Neural cell (in vitro differentiated cells): ENCODE measurements at regions not wholly inside any gene's neighbourhood (a gene's known extent, or its start where the extent isn't known, plus 50 kb on each side); places are given as distances from the start of the nearest gene placed in this dataset.

Experiments
- H2AFZ ChIP-seq: fragments of 200-600, 300-800 bp; sonication (generic), shearing (Covaris generic); 2 replicates; pipeline ENCODE4 v1.6.0; 2014; ENCODE audit warnings: low read depth, mild to moderate bottlenecking, antibody characterized with exemption, low read length, moderate library complexity
- H3F3A ChIP-seq: fragments of 200-600 bp; shearing (Covaris generic); 2 replicates; pipeline ENCODE4 v1.6.1; 2016; ENCODE audit warnings: mild to moderate bottlenecking, moderate library complexity, mixed read lengths, antibody characterized with exemption, low read length; ENCODE audit not compliant: insufficient read depth, poor library complexity, severe bottlenecking
- H3K27ac ChIP-seq: fragments of 200-600, 300-800 bp; sonication (generic), shearing (Covaris generic); 2 replicates; pipeline ENCODE4 v1.5.1; 2014; ENCODE audit warnings: mild to moderate bottlenecking, low read length, moderate library complexity
- H3K27me3 ChIP-seq: fragments of 300-800, 200-600 bp; sonication (generic), shearing (Covaris generic); 2 replicates; pipeline ENCODE4 v1.6.0; 2014; ENCODE audit warnings: mild to moderate bottlenecking, low read depth, low read length, moderate library complexity; ENCODE audit not compliant: insufficient read depth
- H3K36me3 ChIP-seq: fragments of 300-800, 200-600 bp; sonication (generic), shearing (Covaris generic); 2 replicates; pipeline ENCODE4 v1.5.1; 2014; ENCODE audit warnings: mild to moderate bottlenecking, antibody characterized with exemption, low read length, moderate library complexity; ENCODE audit not compliant: insufficient read depth
- H3K4me2 ChIP-seq: fragments of 300-800, 200-600 bp; sonication (generic), shearing (Covaris generic); 2 replicates; pipeline ENCODE4 v1.6.0; 2014; ENCODE audit warnings: mild to moderate bottlenecking, low read length
- H3K4me3 ChIP-seq: fragments of 300-800, 200-600 bp; sonication (generic), shearing (Covaris generic); 2 replicates; pipeline ENCODE4 v1.5.1; 2014; ENCODE audit warnings: mild to moderate bottlenecking, low read length, moderate library complexity
- H3K79me2 ChIP-seq: fragments of 200-600 bp; shearing (Covaris generic); replicated peaks from 2 replicates; pipeline ENCODE4 v1.6.0; 2014; ENCODE audit warnings: mild to moderate bottlenecking, low read length, moderate library complexity; ENCODE audit not compliant: insufficient read depth
- H3K9ac ChIP-seq: fragments of 300-800, 200-600 bp; sonication (generic), shearing (Covaris generic); 2 replicates; pipeline ENCODE4 v1.6.1; 2016; ENCODE audit warnings: mild to moderate bottlenecking, low read length, mixed read lengths
- H3K9me2 ChIP-seq: fragments of 200-600 bp; shearing (Covaris generic); 2 replicates; pipeline ENCODE4 v1.6.1; 2016; ENCODE audit warnings: mild to moderate bottlenecking, low read length, mixed read lengths; ENCODE audit not compliant: insufficient read depth
- H3K9me3 ChIP-seq: fragments of 200-600, 300-800 bp; sonication (generic), shearing (Covaris generic); 2 replicates; pipeline ENCODE4 v1.6.1; 2016; ENCODE audit warnings: mild to moderate bottlenecking, mixed run types, low read length, moderate library complexity, mixed read lengths
- H4K20me1 ChIP-seq: fragments of 200-600 bp; shearing (Covaris generic); 2 replicates; pipeline ENCODE4 v1.6.1; 2016; ENCODE audit warnings: mild to moderate bottlenecking, mixed run types; ENCODE audit not compliant: insufficient read depth
- EP300 ChIP-seq: fragments of 450-650 bp; conservative IDR thresholded peaks from 2 replicates; pipeline ENCODE4 v1.6.1; 2014; ENCODE audit warnings: antibody characterized with exemption, mild to moderate bottlenecking, moderate library complexity; ENCODE audit not compliant: poor library complexity, severe bottlenecking
- EZH2 ChIP-seq: fragments of 200-600, 300-800 bp; shearing (Covaris generic), sonication (generic); IDR thresholded peaks from 2 replicates; pipeline ENCODE4 v1.6.1; 2014; ENCODE audit warnings: antibody characterized with exemption, low read length, borderline replicate concordance, mild to moderate bottlenecking; ENCODE audit not compliant: insufficient read depth, poor library complexity, severe bottlenecking
- MXI1 ChIP-seq: fragments of 450-650 bp; conservative IDR thresholded peaks from 2 replicates; pipeline ENCODE4 v1.6.1; 2014; ENCODE audit warnings: antibody characterized with exemption, mild to moderate bottlenecking; ENCODE audit not compliant: poor library complexity, severe bottlenecking
- POLR2AphosphoS5 ChIP-seq: IDR thresholded peaks from 2 replicates; pipeline ENCODE4 v1.6.1; 2012
- RAD21 ChIP-seq: fragments of 450-650 bp; conservative IDR thresholded peaks from 2 replicates; pipeline ENCODE4 v1.6.1; 2014; ENCODE audit warnings: antibody characterized with exemption, mild to moderate bottlenecking, moderate library complexity
- SMC3 ChIP-seq: fragments of 450-650 bp; conservative IDR thresholded peaks from 2 replicates; pipeline ENCODE4 v1.6.1; 2014; ENCODE audit warnings: antibody characterized with exemption, mild to moderate bottlenecking, moderate library complexity; ENCODE audit not compliant: poor library complexity
- TAF1 ChIP-seq: IDR thresholded peaks from 2 replicates; pipeline ENCODE4 v1.6.1; 2012; ENCODE audit warnings: low read depth
- TF ChIP-seq, protein P1 (sequence below): fragments of 450-650 bp; IDR thresholded peaks from 2 replicates; pipeline ENCODE4 v1.5.1; 2014; ENCODE audit warnings: antibody characterized with exemption, mild to moderate bottlenecking, moderate library complexity; ENCODE audit not compliant: poor library complexity, severe bottlenecking
- TF ChIP-seq, protein P2 (sequence below): IDR thresholded peaks from 2 replicates; pipeline ENCODE4 v1.6.1; 2012; ENCODE audit warnings: borderline replicate concordance

DNA sequence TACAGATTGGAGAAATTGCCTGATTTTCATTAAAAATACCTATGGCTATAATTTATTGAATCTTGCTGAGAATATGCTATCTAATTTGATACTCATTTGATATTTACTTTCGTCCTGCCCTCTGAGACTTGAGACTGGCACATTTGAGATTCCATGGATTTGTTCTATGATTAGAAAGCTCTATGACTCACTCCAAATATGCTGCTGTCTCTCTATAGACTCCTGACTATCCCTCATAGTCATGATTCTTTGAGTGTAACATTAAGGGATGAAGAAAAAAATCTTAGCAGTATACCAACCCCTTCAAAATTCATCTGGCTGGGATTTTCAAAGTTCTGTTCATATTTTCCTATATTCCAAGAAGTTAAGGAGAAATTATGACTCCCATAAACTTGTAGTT, 191.9 kb downstream of the LRIG3 start:
- Histone ChIP-seq H4K20me1 (no peaks in the 10 kb centered on the region), H3K36me3 (no peaks in the 10 kb centered on the region), H3K79me2 (no peaks in the 10 kb centered on the region), H3K4me3 (no peak overlapping the region), H3K9me3 (no peaks in the 10 kb centered on the region), H3K27ac (no peak overlapping the region), H3F3A (no peaks in the 10 kb centered on the region), H3K27me3 (no peaks in the 10 kb centered on the region), H3K9ac (no peak overlapping the region), H3K4me2 (no peak overlapping the region), H2AFZ (no peak overlapping the region), H3K9me2 (no peaks in the 10 kb centered on the region)
- TF ChIP-seq TAF1, result no peak
- TF ChIP-seq EZH2, result no peak
- TF ChIP-seq, protein P1, sequence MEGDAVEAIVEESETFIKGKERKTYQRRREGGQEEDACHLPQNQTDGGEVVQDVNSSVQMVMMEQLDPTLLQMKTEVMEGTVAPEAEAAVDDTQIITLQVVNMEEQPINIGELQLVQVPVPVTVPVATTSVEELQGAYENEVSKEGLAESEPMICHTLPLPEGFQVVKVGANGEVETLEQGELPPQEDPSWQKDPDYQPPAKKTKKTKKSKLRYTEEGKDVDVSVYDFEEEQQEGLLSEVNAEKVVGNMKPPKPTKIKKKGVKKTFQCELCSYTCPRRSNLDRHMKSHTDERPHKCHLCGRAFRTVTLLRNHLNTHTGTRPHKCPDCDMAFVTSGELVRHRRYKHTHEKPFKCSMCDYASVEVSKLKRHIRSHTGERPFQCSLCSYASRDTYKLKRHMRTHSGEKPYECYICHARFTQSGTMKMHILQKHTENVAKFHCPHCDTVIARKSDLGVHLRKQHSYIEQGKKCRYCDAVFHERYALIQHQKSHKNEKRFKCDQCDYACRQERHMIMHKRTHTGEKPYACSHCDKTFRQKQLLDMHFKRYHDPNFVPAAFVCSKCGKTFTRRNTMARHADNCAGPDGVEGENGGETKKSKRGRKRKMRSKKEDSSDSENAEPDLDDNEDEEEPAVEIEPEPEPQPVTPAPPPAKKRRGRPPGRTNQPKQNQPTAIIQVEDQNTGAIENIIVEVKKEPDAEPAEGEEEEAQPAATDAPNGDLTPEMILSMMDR, result no peak

DNA sequence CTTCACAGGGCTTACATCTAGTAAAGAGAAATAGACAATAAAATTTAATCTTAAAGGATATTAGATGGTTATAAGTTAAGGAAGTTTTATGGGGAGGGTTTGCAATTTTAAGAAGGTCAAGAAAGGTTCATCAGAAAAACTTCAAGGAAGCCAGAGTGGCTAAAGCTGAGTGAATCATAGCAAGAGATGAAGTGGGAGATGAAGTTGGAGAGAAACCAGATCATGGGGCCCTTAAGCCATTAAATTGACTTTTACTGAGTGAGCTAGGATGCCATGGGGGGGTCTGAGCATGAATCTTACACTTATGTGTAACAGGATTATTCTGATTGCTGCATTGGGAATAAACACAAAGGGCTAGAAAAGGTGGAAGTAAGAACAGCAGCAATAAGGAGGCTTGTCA, 189.2 kb downstream of the LRIG3 start:
- no peaks in the 10 kb centered on the region for H3K36me3 ChIP-seq
- no peaks in the 10 kb centered on the region for H3K79me2 ChIP-seq
- H4K20me1 ChIP-seq, result no peaks in the 10 kb centered on the region
- H3K9me3 ChIP-seq, result no peaks in the 10 kb centered on the region
- no peaks in the 10 kb centered on the region for H3K27me3 ChIP-seq
- no peak for TF ChIP-seq MXI1
- TF ChIP-seq EP300, result no peak
- no peak for TF ChIP-seq EZH2
- no peak for TF ChIP-seq TAF1
- no peak for TF ChIP-seq RAD21
- TF ChIP-seq, protein P1, result no peak
- TF ChIP-seq SMC3, result no peak
- no peak for TF ChIP-seq POLR2AphosphoS5
- TF ChIP-seq, protein P2, sequence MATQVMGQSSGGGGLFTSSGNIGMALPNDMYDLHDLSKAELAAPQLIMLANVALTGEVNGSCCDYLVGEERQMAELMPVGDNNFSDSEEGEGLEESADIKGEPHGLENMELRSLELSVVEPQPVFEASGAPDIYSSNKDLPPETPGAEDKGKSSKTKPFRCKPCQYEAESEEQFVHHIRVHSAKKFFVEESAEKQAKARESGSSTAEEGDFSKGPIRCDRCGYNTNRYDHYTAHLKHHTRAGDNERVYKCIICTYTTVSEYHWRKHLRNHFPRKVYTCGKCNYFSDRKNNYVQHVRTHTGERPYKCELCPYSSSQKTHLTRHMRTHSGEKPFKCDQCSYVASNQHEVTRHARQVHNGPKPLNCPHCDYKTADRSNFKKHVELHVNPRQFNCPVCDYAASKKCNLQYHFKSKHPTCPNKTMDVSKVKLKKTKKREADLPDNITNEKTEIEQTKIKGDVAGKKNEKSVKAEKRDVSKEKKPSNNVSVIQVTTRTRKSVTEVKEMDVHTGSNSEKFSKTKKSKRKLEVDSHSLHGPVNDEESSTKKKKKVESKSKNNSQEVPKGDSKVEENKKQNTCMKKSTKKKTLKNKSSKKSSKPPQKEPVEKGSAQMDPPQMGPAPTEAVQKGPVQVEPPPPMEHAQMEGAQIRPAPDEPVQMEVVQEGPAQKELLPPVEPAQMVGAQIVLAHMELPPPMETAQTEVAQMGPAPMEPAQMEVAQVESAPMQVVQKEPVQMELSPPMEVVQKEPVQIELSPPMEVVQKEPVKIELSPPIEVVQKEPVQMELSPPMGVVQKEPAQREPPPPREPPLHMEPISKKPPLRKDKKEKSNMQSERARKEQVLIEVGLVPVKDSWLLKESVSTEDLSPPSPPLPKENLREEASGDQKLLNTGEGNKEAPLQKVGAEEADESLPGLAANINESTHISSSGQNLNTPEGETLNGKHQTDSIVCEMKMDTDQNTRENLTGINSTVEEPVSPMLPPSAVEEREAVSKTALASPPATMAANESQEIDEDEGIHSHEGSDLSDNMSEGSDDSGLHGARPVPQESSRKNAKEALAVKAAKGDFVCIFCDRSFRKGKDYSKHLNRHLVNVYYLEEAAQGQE, result no peak
- no peaks in the 10 kb centered on the region for H3F3A ChIP-seq
- H3K4me2 ChIP-seq, result no peak overlapping the region
- no peak overlapping the region for H2AFZ ChIP-seq
- no peak overlapping the region for H3K4me3 ChIP-seq
- no peak overlapping the region for H3K9ac ChIP-seq
- H3K27ac ChIP-seq, result no peak overlapping the region
- no peaks in the 10 kb centered on the region for H3K9me2 ChIP-seq
